GM18517 (cell line): ENCODE measurements at regions not wholly inside any gene's neighbourhood (a gene's known extent, or its start where the extent isn't known, plus 50 kb on each side); places are given as distances from the start of the nearest gene placed in this dataset.
"Not testable (repeated sequence)": the region's sequence is repeated elsewhere in the genome, so short reads cannot be mapped to it uniquely, and the experiment has no call there.

ENCODE experiments used
- ATAC-seq: cut with Tn5 transposase; IDR thresholded peaks from one replicate; pipeline ENCODE4 v1.9.1; 2021; ENCODE audit warnings: mild to moderate bottlenecking, moderate library complexity; ENCODE audit not compliant: unreplicated experiment

- ATAC-seq, result not testable (repeated sequence)
Observed at GRCh38 chr7:65797086-65797485, 75.8 kb upstream of the VKORC1L1 start.

- not testable (repeated sequence) for ATAC-seq
Observed at GRCh38 chr7:65797566-65797965, 75.3 kb upstream of the VKORC1L1 start.

- ATAC-seq, result peak; percentile 95
Observed at GRCh38 chr7:65798111-65799075, 74.5 kb upstream of the VKORC1L1 start.

- ATAC-seq, result not testable (repeated sequence)
Observed at GRCh38 chr7:65800191-65800590, 72.7 kb upstream of the VKORC1L1 start.

GRCh38 chr7:65800890-65801341 lies 72.0 kb upstream of the VKORC1L1 start:
- ATAC-seq, result no peak

- no peak for ATAC-seq
Observed at GRCh38 chr7:65804887-65805286, 68.0 kb upstream of the VKORC1L1 start.

GRCh38 chr7:65807067-65807466 lies 65.8 kb upstream of the VKORC1L1 start:
- ATAC-seq, result not testable (repeated sequence)

- ATAC-seq, result peak; percentile 91
Observed at GRCh38 chr7:65809259-65809981, 63.5 kb upstream of the VKORC1L1 start.

- peak; percentile 40 for ATAC-seq
Observed at GRCh38 chr7:65809982-65810288, 62.9 kb upstream of the VKORC1L1 start.

GRCh38 chr7:65812281-65812680 lies 60.6 kb upstream of the VKORC1L1 start:
- no peak for ATAC-seq

- ATAC-seq, result not testable (repeated sequence)
Observed at GRCh38 chr7:65814556-65815167, 58.2 kb upstream of the VKORC1L1 start.

GRCh38 chr7:65820287-65820950 lies 52.5 kb upstream of the VKORC1L1 start:
- no peak for ATAC-seq
